Left ventricle myocardium inferior (tissue), 1 donor: ENCODE measurements at regions not wholly inside any gene's neighbourhood (a gene's known extent, or its start where the extent isn't known, plus 50 kb on each side); places are given as distances from the start of the nearest gene placed in this dataset.
A peak's percentile ranks its signal among the peaks of the same experiment; 100 is the strongest.

Experiments used
- DNase-seq: peaks from one replicate; pipeline ENCODE4 v3.0.0-alpha.2; 2020
- H3K27ac ChIP-seq: fragments of 200-600 bp; replicated peaks from 2 replicates; pipeline ENCODE4 v1.8.0; 2021
- H3K27me3 ChIP-seq: fragments of 200-600 bp; 2 replicates; pipeline ENCODE4 v1.8.0; 2021; ENCODE audit warnings: low read depth
- H3K36me3 ChIP-seq: fragments of 200-600 bp; 2 replicates; pipeline ENCODE4 v1.8.0; 2021
- H3K4me1 ChIP-seq: fragments of 200-600 bp; 2 replicates; pipeline ENCODE4 v1.8.0; 2021
- H3K4me3 ChIP-seq: fragments of 200-600 bp; 2 replicates; pipeline ENCODE4 v1.8.0; 2021; ENCODE audit warnings: mild to moderate bottlenecking, moderate library complexity
- H3K9me3 ChIP-seq: fragments of 200-600 bp; replicated peaks from 2 replicates; pipeline ENCODE4 v1.8.0; 2021
- CTCF ChIP-seq: fragments of 200-600 bp; IDR thresholded peaks from 2 replicates; pipeline ENCODE4 v1.8.0; 2021; ENCODE audit warnings: antibody characterized with exemption, mild to moderate bottlenecking, borderline replicate concordance
- intact Hi-C: fragments of 100-400 bp; cut with micrococcal nuclease; formaldehyde crosslinking; loops from one replicate; pipeline ENCODE4 v1.11.0; 2022
- donor health status: DM: no; HTN: yes; CAD: no; lungs with severe emphysema.

- Histone ChIP-seq H3K9me3 (peaks cover 29% of the 10 kb centered on the region), H3K4me1 (peaks cover 12% of the 10 kb centered on the region), H3K27ac (no peak overlapping the region), H3K36me3 (no peaks in the 10 kb centered on the region), H3K4me3 (no peak overlapping the region), H3K27me3 (peaks cover 81% of the 10 kb centered on the region)
- DNase-seq = no peak
- TF ChIP-seq CTCF = no peak
- intact Hi-C loops = no loop called here
Observed at GRCh38 chr20:63105211-63106107, 98.7 kb upstream of the BHLHE23 start.

GRCh38 chr20:63104312-63105181, 97.8 kb upstream of the BHLHE23 start:
- Histone ChIP-seq H3K27ac (no peak overlapping the region), H3K4me1 (peaks cover 12% of the 10 kb centered on the region), H3K36me3 (no peaks in the 10 kb centered on the region), H3K9me3 (peaks cover 26% of the 10 kb centered on the region), H3K27me3 (peaks cover 85% of the 10 kb centered on the region), H3K4me3 (no peak overlapping the region)
- TF ChIP-seq CTCF = no peak
- no peak for DNase-seq
- intact Hi-C loops = no loop called here

GRCh38 chr20:63103402-63104311, 96.9 kb upstream of the BHLHE23 start:
- no peak for DNase-seq
- Histone ChIP-seq H3K27ac (no peak overlapping the region), H3K27me3 (peaks cover 94% of the 10 kb centered on the region), H3K4me1 (peaks cover 12% of the 10 kb centered on the region), H3K36me3 (no peaks in the 10 kb centered on the region), H3K9me3 (peaks cover 21% of the 10 kb centered on the region), H3K4me3 (no peak overlapping the region)
- intact Hi-C loops = no loop called here
- no peak for TF ChIP-seq CTCF

GRCh38 chr20:63102721-63103375, 96.1 kb upstream of the BHLHE23 start:
- H3K27me3 ChIP-seq = peaks cover 95% of the 10 kb centered on the region
- intact Hi-C loops = no loop called here
- peak; percentile 39 for DNase-seq
- peaks cover 12% of the 10 kb centered on the region for H3K4me1 ChIP-seq
- no peaks in the 10 kb centered on the region for H3K36me3 ChIP-seq
- peak overlapping the region; percentile 73 for H3K27ac ChIP-seq
- H3K9me3 ChIP-seq = peaks cover 13% of the 10 kb centered on the region
- no peak for TF ChIP-seq CTCF
- H3K4me3 ChIP-seq = peak overlapping the region; percentile 77
